ENCODE measurements at regions not wholly inside any gene's neighbourhood (a gene's known extent, or its start where the extent isn't known, plus 50 kb on each side); places are given as distances from the start of the nearest gene placed in this dataset.

- H3K36me3 ChIP-seq (ENCODE audit: insufficient read depth, low read length), result no peaks in the 10 kb centered on the region
- H3K9me2 ChIP-seq (ENCODE audit: insufficient read depth, low read length), result no peaks in the 10 kb centered on the region
- no peak for TF ChIP-seq EZH2phosphoT487 (IDR thresholded peaks at IDR 0.05; ENCODE audit: borderline replicate concordance, low read depth, low read length)
- no peak overlapping the region for H3K27ac ChIP-seq (ENCODE audit: low read depth, low read length, poor library complexity, severe bottlenecking)
- no peaks in the 10 kb centered on the region for H4K20me1 ChIP-seq (ENCODE audit: insufficient read depth, low read length)
- BruUV-seq (replicated peaks), result no TSS peak
- DNase-seq (ENCODE audit: low spot score), result no peak
- H3K4me1 ChIP-seq (ENCODE audit: insufficient read depth, low read length, poor library complexity, severe bottlenecking), result no peaks in the 10 kb centered on the region
- no peaks in the 10 kb centered on the region for H3K79me2 ChIP-seq (ENCODE audit: insufficient read depth, low read depth, low read length)
- H3K9me3 ChIP-seq (ENCODE audit: low read length), result peaks cover 5% of the 10 kb centered on the region; the same call in 1 of the 2 replicates
- no peak overlapping the region for H2AFZ ChIP-seq (ENCODE audit: low read length)
- CTCF ChIA-PET (ENCODE audit: unreplicated experiment), result no interaction called here
- no peak overlapping the region for H3K4me2 ChIP-seq (ENCODE audit: low read length)
- POLR2A ChIA-PET, result no interaction called here
- H3K4me3 ChIP-seq (ENCODE audit: low read depth, low read length, poor library complexity, severe bottlenecking), result no peak overlapping the region
- intact Hi-C loops (cut with micrococcal nuclease; ENCODE audit: unreplicated experiment), result no loop called here
Measured at GRCh38 chr6:137998461-137999019, 108.7 kb downstream of the PERP start.

DNA sequence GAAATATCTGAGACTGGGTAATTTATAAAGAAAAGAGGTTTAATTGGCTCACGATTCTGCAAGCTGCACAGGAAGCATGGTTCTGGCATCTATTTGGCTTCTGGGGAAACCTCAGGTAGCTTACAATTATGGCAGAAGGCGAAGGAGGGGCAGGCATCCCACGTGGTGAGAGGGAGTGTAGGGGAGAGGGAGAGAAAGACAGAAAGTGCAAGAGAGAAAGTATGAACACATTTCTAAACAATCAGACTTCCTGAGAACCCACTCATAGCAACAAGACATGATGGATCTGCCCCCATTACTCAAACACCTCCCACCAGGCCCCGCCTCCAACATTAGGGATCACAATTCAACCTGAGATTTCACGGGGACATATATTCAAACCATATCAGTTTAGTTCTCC lies 107.4 kb downstream of the PERP start:
- Histone ChIP-seq H2AFZ (ENCODE audit: low read length) (no peak overlapping the region), H4K20me1 (ENCODE audit: insufficient read depth, low read length) (no peaks in the 10 kb centered on the region), H3K4me2 (ENCODE audit: low read length) (no peak overlapping the region), H3K36me3 (ENCODE audit: insufficient read depth, low read length) (no peaks in the 10 kb centered on the region), H3K79me2 (ENCODE audit: insufficient read depth, low read depth, low read length) (no peaks in the 10 kb centered on the region), H3K9me3 (ENCODE audit: low read length) (peaks cover 5% of the 10 kb centered on the region; the same call in 1 of the 2 replicates), H3K4me1 (ENCODE audit: insufficient read depth, low read length, poor library complexity, severe bottlenecking) (no peaks in the 10 kb centered on the region), H3K9me2 (ENCODE audit: insufficient read depth, low read length) (no peaks in the 10 kb centered on the region), H3K27ac (ENCODE audit: low read depth, low read length, poor library complexity, severe bottlenecking) (no peak overlapping the region), H3K4me3 (ENCODE audit: low read depth, low read length, poor library complexity, severe bottlenecking) (no peak overlapping the region)
- ChIA-PET CTCF (ENCODE audit: unreplicated experiment) (no interaction called here), POLR2A (interaction anchor here (0.9 to 1.6 kb wide), 2 partner anchors 88 to 128 kb away, joined by 4 read pairs; no protein-coding TSS in a partner anchor)
- no peak for TF ChIP-seq EZH2phosphoT487 (IDR thresholded peaks at IDR 0.05; ENCODE audit: borderline replicate concordance, low read depth, low read length)
- TF ChIP-seq, protein P1, sequence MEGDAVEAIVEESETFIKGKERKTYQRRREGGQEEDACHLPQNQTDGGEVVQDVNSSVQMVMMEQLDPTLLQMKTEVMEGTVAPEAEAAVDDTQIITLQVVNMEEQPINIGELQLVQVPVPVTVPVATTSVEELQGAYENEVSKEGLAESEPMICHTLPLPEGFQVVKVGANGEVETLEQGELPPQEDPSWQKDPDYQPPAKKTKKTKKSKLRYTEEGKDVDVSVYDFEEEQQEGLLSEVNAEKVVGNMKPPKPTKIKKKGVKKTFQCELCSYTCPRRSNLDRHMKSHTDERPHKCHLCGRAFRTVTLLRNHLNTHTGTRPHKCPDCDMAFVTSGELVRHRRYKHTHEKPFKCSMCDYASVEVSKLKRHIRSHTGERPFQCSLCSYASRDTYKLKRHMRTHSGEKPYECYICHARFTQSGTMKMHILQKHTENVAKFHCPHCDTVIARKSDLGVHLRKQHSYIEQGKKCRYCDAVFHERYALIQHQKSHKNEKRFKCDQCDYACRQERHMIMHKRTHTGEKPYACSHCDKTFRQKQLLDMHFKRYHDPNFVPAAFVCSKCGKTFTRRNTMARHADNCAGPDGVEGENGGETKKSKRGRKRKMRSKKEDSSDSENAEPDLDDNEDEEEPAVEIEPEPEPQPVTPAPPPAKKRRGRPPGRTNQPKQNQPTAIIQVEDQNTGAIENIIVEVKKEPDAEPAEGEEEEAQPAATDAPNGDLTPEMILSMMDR (conservative IDR thresholded peaks at IDR 0.05; ENCODE audit: low read length), result no peak
- BruUV-seq (replicated peaks), result no TSS peak
- intact Hi-C loops (cut with micrococcal nuclease; ENCODE audit: unreplicated experiment), result loop anchor here (5.0 to 10.0 kb wide), 2 partner anchors 338 to 405 kb away; partner anchors contain the start of gene HEBP2
- DNase-seq (ENCODE audit: low spot score), result no peak

GRCh38 chr6:138000941-138001340 lies 106.3 kb downstream of the PERP start:
- H3K4me1 ChIP-seq (ENCODE audit: insufficient read depth, low read length, poor library complexity, severe bottlenecking), result no peaks in the 10 kb centered on the region
- POLR2A ChIA-PET, result interaction anchor here (0.6 to 1.6 kb wide), 7 partner anchors 31 to 628 kb away, joined by 3 to 4 read pairs (median 3); no protein-coding TSS in a partner anchor
- CTCF ChIA-PET (ENCODE audit: unreplicated experiment), result interaction anchor here (0.8 to 1.2 kb wide), 2 partner anchors 51 to 131 kb away, joined by 3 read pairs; no protein-coding TSS in a partner anchor
- no peaks in the 10 kb centered on the region for H4K20me1 ChIP-seq (ENCODE audit: insufficient read depth, low read length)
- DNase-seq (ENCODE audit: low spot score), result no peak
- H3K9me2 ChIP-seq (ENCODE audit: insufficient read depth, low read length), result no peaks in the 10 kb centered on the region
- BruUV-seq (replicated peaks), result no TSS peak
- intact Hi-C loops (cut with micrococcal nuclease; ENCODE audit: unreplicated experiment), result loop anchor here (1.0 to 10.0 kb wide), 3 partner anchors 108 to 404 kb away; partner anchors contain the start of gene HEBP2
- TF ChIP-seq, protein P1 (conservative IDR thresholded peaks at IDR 0.05; ENCODE audit: low read length), result no peak
- no peak for TF ChIP-seq EZH2phosphoT487 (IDR thresholded peaks at IDR 0.05; ENCODE audit: borderline replicate concordance, low read depth, low read length)
- H3K27ac ChIP-seq (ENCODE audit: low read depth, low read length, poor library complexity, severe bottlenecking), result no peak overlapping the region
- no peak overlapping the region for H2AFZ ChIP-seq (ENCODE audit: low read length)
- peaks cover 5% of the 10 kb centered on the region; the same call in 1 of the 2 replicates for H3K9me3 ChIP-seq (ENCODE audit: low read length)
- H3K36me3 ChIP-seq (ENCODE audit: insufficient read depth, low read length), result no peaks in the 10 kb centered on the region
- H3K4me3 ChIP-seq (ENCODE audit: low read depth, low read length, poor library complexity, severe bottlenecking), result no peak overlapping the region
- no peak overlapping the region for H3K4me2 ChIP-seq (ENCODE audit: low read length)
- no peaks in the 10 kb centered on the region for H3K79me2 ChIP-seq (ENCODE audit: insufficient read depth, low read depth, low read length)

Measured in OCI-LY7 (cell line).